ENCODE measurements at regions not wholly inside any gene's neighbourhood (a gene's known extent, or its start where the extent isn't known, plus 50 kb on each side); places are given as distances from the start of the nearest gene placed in this dataset.

GRCh38 chr5:101664071-101664791, 631.9 kb downstream of the SLCO4C1 start:
- Histone ChIP-seq H3K9me3 (ENCODE audit: insufficient read depth, low read length) (no peaks in the 10 kb centered on the region), H3K27ac (ENCODE audit: low read depth, low read length) (no peak overlapping the region), H3K79me2 (ENCODE audit: insufficient read depth, low read length) (no peaks in the 10 kb centered on the region), H3K9me2 (replicated peaks; ENCODE audit: insufficient read depth, low read length) (no peaks in the 10 kb centered on the region), H2AFZ (ENCODE audit: low read depth, low read length, severe bottlenecking) (no peak overlapping the region), H3K36me3 (ENCODE audit: low read length) (no peaks in the 10 kb centered on the region), H3F3A (ENCODE audit: insufficient read depth) (no peaks in the 10 kb centered on the region), H3K4me3 (ENCODE audit: insufficient read depth, low read length, poor library complexity, severe bottlenecking) (no peak overlapping the region), H3K4me2 (ENCODE audit: low read depth, low read length, poor library complexity, severe bottlenecking) (no peak overlapping the region), H3K27me3 (ENCODE audit: low read length) (no peaks in the 10 kb centered on the region), H4K20me1 (ENCODE audit: low read depth, low read length) (no peaks in the 10 kb centered on the region), H3K9ac (ENCODE audit: low read length) (no peak overlapping the region)
- no peak for TF ChIP-seq CTCF (IDR thresholded peaks at IDR 0.05; ENCODE audit: insufficient read depth, low read length, poor library complexity, severe bottlenecking)

- Histone ChIP-seq H3K9ac (ENCODE audit: low read length) (no peak overlapping the region), H3K4me3 (ENCODE audit: insufficient read depth, low read length, poor library complexity, severe bottlenecking) (no peak overlapping the region), H2AFZ (ENCODE audit: low read depth, low read length, severe bottlenecking) (no peak overlapping the region), H3K9me2 (replicated peaks; ENCODE audit: insufficient read depth, low read length) (no peaks in the 10 kb centered on the region), H4K20me1 (ENCODE audit: low read depth, low read length) (no peaks in the 10 kb centered on the region), H3K79me2 (ENCODE audit: insufficient read depth, low read length) (no peaks in the 10 kb centered on the region), H3K27me3 (ENCODE audit: low read length) (no peaks in the 10 kb centered on the region), H3K27ac (ENCODE audit: low read depth, low read length) (no peak overlapping the region), H3K4me2 (ENCODE audit: low read depth, low read length, poor library complexity, severe bottlenecking) (no peak overlapping the region), H3K9me3 (ENCODE audit: insufficient read depth, low read length) (no peaks in the 10 kb centered on the region), H3F3A (ENCODE audit: insufficient read depth) (no peaks in the 10 kb centered on the region), H3K36me3 (ENCODE audit: low read length) (no peaks in the 10 kb centered on the region)
- TF ChIP-seq EZH2phosphoT487 (conservative IDR thresholded peaks at IDR 0.05; ENCODE audit: low read length), result no peak
- no peak for TF ChIP-seq CTCF (IDR thresholded peaks at IDR 0.05; ENCODE audit: insufficient read depth, low read length, poor library complexity, severe bottlenecking)
Measured at GRCh38 chr5:101663543-101663942, 632.5 kb downstream of the SLCO4C1 start.

- TF ChIP-seq EZH2phosphoT487 (conservative IDR thresholded peaks at IDR 0.05; ENCODE audit: low read length) (no peak), CTCF (IDR thresholded peaks at IDR 0.05; ENCODE audit: insufficient read depth, low read length, poor library complexity, severe bottlenecking) (no peak)
Measured at GRCh38 chr5:101662263-101662662, 633.8 kb downstream of the SLCO4C1 start.

More at GRCh38 chr5:101662263-101662662, 633.8 kb downstream of the SLCO4C1 start:
- H3K79me2 ChIP-seq (ENCODE audit: insufficient read depth, low read length), result no peaks in the 10 kb centered on the region
- H3K9ac ChIP-seq (ENCODE audit: low read length), result no peak overlapping the region
- no peaks in the 10 kb centered on the region for H3K36me3 ChIP-seq (ENCODE audit: low read length)
- no peaks in the 10 kb centered on the region for H3K27me3 ChIP-seq (ENCODE audit: low read length)
- no peaks in the 10 kb centered on the region for H3K9me3 ChIP-seq (ENCODE audit: insufficient read depth, low read length)
- no peak overlapping the region for H2AFZ ChIP-seq (ENCODE audit: low read depth, low read length, severe bottlenecking)
- no peaks in the 10 kb centered on the region for H3K9me2 ChIP-seq (replicated peaks; ENCODE audit: insufficient read depth, low read length)
- H3K27ac ChIP-seq (ENCODE audit: low read depth, low read length), result no peak overlapping the region
- no peak overlapping the region for H3K4me3 ChIP-seq (ENCODE audit: insufficient read depth, low read length, poor library complexity, severe bottlenecking)
- no peaks in the 10 kb centered on the region for H3F3A ChIP-seq (ENCODE audit: insufficient read depth)
- H3K4me2 ChIP-seq (ENCODE audit: low read depth, low read length, poor library complexity, severe bottlenecking), result no peak overlapping the region
- no peaks in the 10 kb centered on the region for H4K20me1 ChIP-seq (ENCODE audit: low read depth, low read length)

Measured in SU-DHL-6 (cell line).